GM12875 (cell line): ENCODE measurements at regions not wholly inside any gene's neighbourhood (a gene's known extent, or its start where the extent isn't known, plus 50 kb on each side); places are given as distances from the start of the nearest gene placed in this dataset.

Experiments used
- H3K4me3 ChIP-seq: one replicate; pipeline ENCODE4 v1.5.1; 2011; ENCODE audit warnings: low read depth, low read length, control low read depth
- TF ChIP-seq, protein P1 (sequence below): IDR thresholded peaks from 2 replicates; pipeline ENCODE4 v1.5.1; 2011; ENCODE audit warnings: low read depth, mild to moderate bottlenecking, control low read depth, inconsistent platforms, low read length, moderate library complexity, borderline replicate concordance; ENCODE audit not compliant: insufficient read depth

DNA sequence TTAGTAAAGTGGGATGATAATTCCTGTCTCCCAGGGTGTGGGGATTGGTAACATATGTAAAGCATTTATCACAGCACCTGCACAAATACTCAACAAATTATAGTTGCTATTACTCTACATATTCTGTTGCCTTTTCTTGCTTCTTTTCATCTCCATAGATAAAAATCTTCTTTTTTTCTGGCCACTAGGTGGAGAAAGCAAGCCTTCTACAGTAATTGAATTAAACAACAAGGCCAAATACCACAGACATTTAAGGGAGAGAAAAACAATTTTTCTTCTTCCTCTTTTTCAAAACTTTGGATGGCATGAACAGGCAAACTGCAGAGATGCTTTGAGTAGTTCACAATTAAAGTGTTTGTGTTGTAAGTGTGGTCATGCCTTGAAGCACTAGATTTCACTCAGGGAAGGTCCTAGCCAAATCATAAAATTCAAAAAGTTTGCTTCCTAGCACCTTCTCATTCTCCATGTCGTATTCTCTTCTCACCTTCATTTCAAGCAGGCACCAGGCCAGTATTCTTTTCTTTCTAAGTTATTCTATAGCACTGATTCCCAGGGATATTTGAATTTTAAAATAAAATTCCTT lies 493.4 kb upstream of the TGFBR2 start:
- no peak overlapping the region for H3K4me3 ChIP-seq
- TF ChIP-seq, protein P1, sequence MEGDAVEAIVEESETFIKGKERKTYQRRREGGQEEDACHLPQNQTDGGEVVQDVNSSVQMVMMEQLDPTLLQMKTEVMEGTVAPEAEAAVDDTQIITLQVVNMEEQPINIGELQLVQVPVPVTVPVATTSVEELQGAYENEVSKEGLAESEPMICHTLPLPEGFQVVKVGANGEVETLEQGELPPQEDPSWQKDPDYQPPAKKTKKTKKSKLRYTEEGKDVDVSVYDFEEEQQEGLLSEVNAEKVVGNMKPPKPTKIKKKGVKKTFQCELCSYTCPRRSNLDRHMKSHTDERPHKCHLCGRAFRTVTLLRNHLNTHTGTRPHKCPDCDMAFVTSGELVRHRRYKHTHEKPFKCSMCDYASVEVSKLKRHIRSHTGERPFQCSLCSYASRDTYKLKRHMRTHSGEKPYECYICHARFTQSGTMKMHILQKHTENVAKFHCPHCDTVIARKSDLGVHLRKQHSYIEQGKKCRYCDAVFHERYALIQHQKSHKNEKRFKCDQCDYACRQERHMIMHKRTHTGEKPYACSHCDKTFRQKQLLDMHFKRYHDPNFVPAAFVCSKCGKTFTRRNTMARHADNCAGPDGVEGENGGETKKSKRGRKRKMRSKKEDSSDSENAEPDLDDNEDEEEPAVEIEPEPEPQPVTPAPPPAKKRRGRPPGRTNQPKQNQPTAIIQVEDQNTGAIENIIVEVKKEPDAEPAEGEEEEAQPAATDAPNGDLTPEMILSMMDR: peak; percentile 17; the same call in 1 of the 2 replicates

DNA sequence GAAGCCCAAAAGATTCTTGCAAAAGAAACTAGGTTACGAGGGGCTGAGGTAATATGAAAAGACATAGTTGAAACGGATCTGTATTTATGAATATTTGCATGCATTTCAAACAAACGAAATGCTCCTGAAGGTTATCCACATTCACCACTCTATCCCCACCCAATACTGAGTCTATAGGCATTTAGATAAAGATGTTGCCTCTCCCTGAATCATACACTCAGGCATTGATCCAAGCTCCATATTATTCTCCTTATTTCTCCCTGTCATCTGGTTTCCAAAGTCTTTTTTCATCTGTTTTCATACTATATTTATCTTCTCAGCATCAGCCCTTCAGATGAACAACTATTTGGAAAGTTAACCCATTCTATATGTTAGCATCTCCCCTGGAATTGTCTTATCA lies 492.5 kb upstream of the TGFBR2 start:
- H3K4me3 ChIP-seq: no peak overlapping the region
- TF ChIP-seq, protein P1: no peak

DNA sequence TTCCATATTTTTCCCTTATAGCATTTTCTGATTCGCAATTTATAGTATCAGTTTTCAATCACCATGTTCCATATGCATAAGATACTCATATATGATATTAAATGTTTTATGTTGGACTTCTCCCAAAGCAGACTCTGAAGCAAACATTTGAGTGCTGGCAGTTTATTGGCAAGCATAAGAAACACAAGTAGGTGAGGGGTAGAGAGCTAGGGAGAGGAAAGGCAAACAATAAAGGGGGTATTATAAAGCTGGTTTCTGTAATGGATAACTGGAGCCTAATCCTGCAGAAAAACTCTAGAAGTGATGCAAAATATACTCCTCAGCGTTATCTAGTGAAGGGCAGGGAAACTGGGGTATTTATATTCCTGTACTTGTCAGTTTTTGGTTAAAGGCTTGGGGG lies 491.5 kb upstream of the TGFBR2 start:
- no peak overlapping the region for H3K4me3 ChIP-seq
- TF ChIP-seq, protein P1: no peak

DNA sequence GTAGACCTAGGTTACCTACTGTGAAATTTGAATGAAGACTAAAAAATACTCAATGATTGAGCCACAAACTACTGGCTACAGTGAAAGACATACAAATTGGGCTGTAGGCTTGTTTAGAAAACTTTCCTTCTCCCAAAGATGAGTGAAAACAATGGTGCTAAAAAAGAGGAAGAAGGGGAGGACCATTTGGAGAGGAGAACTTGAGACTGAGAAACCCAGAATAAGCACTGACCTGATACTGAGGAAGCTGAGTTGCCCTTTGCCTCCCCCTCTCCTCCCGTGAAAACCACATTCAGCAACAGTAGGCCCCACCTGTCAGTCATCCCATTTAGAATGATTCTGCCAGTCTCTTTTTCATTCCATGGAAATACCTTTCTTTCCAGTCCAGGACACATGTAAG lies 484.0 kb upstream of the TGFBR2 start:
- H3K4me3 ChIP-seq: no peak overlapping the region
- TF ChIP-seq, protein P1: no peak

DNA sequence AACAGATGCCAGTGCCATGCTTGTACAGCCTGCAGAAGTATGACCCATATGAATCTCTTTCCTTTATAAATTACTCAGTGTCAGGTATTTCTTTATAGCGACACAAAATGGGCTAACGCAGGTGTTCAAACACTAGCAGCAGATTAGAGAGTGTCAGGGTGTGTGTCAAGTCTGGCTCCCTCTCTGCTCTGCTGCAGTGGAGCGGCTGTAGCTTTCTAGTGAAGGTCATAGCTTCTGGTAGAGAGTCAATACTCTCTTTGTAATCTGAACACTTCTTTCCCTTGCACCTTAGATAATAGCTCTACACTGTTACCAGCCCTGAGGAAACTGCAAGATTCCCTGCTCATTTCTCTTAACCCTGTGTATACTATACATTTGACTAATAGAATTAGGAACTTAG lies 483.2 kb upstream of the TGFBR2 start:
- TF ChIP-seq, protein P1: no peak
- H3K4me3 ChIP-seq: no peak overlapping the region

DNA sequence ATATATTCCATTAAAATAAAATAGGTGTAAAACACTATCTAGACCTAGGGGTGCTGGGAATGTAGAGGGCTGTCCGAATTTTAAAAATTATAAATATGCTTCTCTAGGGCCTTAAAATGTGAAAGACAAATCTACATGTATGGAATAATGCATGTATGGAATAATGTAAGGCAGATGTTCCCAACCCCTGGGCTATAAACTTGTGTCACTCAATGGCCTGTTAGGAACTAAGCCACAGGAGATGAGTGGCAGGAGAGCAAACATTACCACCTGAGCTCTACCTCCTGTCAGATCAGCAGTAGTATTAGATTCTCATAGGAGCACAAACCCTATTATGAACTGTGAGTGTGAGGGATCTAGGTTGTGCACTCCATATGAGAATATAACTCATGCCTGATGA lies 482.6 kb upstream of the TGFBR2 start:
- no peak overlapping the region for H3K4me3 ChIP-seq
- TF ChIP-seq, protein P1: no peak
